Stomach (tissue), 4 donors: ENCODE measurements at regions not wholly inside any gene's neighbourhood (a gene's known extent, or its start where the extent isn't known, plus 50 kb on each side); places are given as distances from the start of the nearest gene placed in this dataset.

Experiments
- CTCF ChIP-seq, 7 experiments: fragments of 450-650 bp in 4 of 7; fragments of 200-600 bp in 3 of 7; sonication (generic) in 3 of 7; IDR thresholded peaks; one replicate each; pipeline ENCODE4 v1.5.1; 2016 to 2019; ENCODE audit warnings: antibody characterized with exemption in 7 of 7, control low read depth in 2 of 7, mild to moderate bottlenecking in 1 of 7
- EP300 ChIP-seq: sonication (generic); formaldehyde crosslinking; IDR thresholded peaks from one replicate; pipeline ENCODE4 v1.6.1; 2017; ENCODE audit warnings: antibody characterized with exemption
- POLR2A ChIP-seq, 4 donors: fragments of 450-650 bp; IDR thresholded peaks; one replicate each; pipeline ENCODE4 v1.6.1; 2016; ENCODE audit warnings: antibody characterized with exemption in 4 of 4, control low read depth in 2 of 4, mild to moderate bottlenecking in 1 of 4, moderate library complexity in 1 of 4
- POLR2AphosphoS5 ChIP-seq, 3 donors: sonication (generic); formaldehyde crosslinking; IDR thresholded peaks; one replicate each; pipeline ENCODE4 v1.6.1; 2016; ENCODE audit warnings: antibody characterized with exemption in 3 of 3

GRCh38 chr4:157447195-157447594, 226.7 kb downstream of the GRIA2 start:
- TF ChIP-seq CTCF (IDR thresholded peaks at IDR 0.05), result no peak
- no peak for TF ChIP-seq EP300
- TF ChIP-seq POLR2A (IDR thresholded peaks at IDR 0.05), result no peak
- no peak for TF ChIP-seq POLR2AphosphoS5 (IDR thresholded peaks at IDR 0.05)
